ENCODE measurements at regions not wholly inside any gene's neighbourhood (a gene's known extent, or its start where the extent isn't known, plus 50 kb on each side); places are given as distances from the start of the nearest gene placed in this dataset.

DNA sequence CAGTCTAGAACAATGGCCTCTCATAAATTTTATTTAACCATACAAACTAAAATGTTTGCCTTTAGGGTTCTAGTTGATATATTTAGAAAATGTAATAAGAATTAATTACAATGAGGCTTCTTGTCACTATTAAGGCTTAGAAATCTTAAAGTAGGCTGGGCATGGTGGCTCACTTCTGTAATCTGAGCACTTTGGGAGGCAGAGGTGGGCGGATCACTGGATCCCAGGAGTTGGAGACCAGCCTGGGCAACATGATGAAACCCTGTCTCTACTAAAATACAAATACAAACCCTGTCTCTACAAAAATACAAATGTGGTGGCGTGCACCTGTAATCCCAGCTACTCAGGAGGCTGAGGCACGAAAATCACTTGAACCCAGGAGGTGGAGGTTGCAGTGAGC, 99.0 kb upstream of the ADGRF1 start:
- TF ChIP-seq ELF4 (IDR thresholded peaks at IDR 0.05) (no peak), BHLHE40 (IDR thresholded peaks at IDR 0.05; ENCODE audit: borderline replicate concordance) (no peak), CTBP1 (IDR thresholded peaks at IDR 0.05; ENCODE audit: borderline replicate concordance) (no peak), FOXK2 (IDR thresholded peaks at IDR 0.05) (no peak), PKNOX1 (IDR thresholded peaks at IDR 0.05) (no peak), FOXM1 (IDR thresholded peaks at IDR 0.05; ENCODE audit: borderline replicate concordance) (no peak), SP1 (IDR thresholded peaks at IDR 0.05) (no peak), NFRKB (IDR thresholded peaks at IDR 0.05) (no peak), TARDBP (IDR thresholded peaks at IDR 0.05) (no peak), FOXA1 (IDR thresholded peaks at IDR 0.05) (no peak), SUZ12 (IDR thresholded peaks at IDR 0.05) (no peak), HDGF (IDR thresholded peaks at IDR 0.05; ENCODE audit: borderline replicate concordance) (no peak)

All from HEK293T (cell line).